Bronchial epithelial cell (primary cell): ENCODE measurements at regions not wholly inside any gene's neighbourhood (a gene's known extent, or its start where the extent isn't known, plus 50 kb on each side); places are given as distances from the start of the nearest gene placed in this dataset.

ENCODE experiments used
- DNase-seq: peaks from one replicate; pipeline ENCODE4 v3.0.0-alpha.2; 2010; ENCODE audit warnings: low read depth
- FAIRE-seq: peaks from 2 replicates; lab custom pipeline; 2011; peaks lifted over from hg19 to GRCh38; lab: Jason Lieb, UNC
- H3K27me3 ChIP-seq: 2 replicates; pipeline ENCODE4 v1.5.1; 2011; ENCODE audit warnings: low read length; ENCODE audit not compliant: control insufficient read depth, insufficient read depth
- H3K36me3 ChIP-seq: 2 replicates; pipeline ENCODE4 v1.5.1; 2011; ENCODE audit warnings: low read length; ENCODE audit not compliant: control insufficient read depth, insufficient read depth
- H3K4me3 ChIP-seq: 2 replicates; pipeline ENCODE4 v1.5.1; 2011; ENCODE audit warnings: mild to moderate bottlenecking, low read depth, low read length, control low read depth
- CTCF ChIP-seq: IDR thresholded peaks from 2 replicates; pipeline ENCODE4 v1.5.1; 2011; ENCODE audit warnings: mild to moderate bottlenecking, moderate library complexity, low read length, control low read depth, inconsistent platforms; ENCODE audit not compliant: insufficient read depth, severe bottlenecking

- TF ChIP-seq CTCF: no peak
- H3K27me3 ChIP-seq: no peaks in the 10 kb centered on the region
- FAIRE-seq (no peak), DNase-seq (no peak)
- H3K36me3 ChIP-seq: no peaks in the 10 kb centered on the region
- H3K4me3 ChIP-seq: no peak overlapping the region
Measured at GRCh38 chr2:225891013-225891412, 491.5 kb downstream of the NYAP2 start.

- FAIRE-seq (no peak), DNase-seq (peak; percentile 72)
- peak; percentile 62 for TF ChIP-seq CTCF
- no peaks in the 10 kb centered on the region for H3K36me3 ChIP-seq
- no peak overlapping the region for H3K4me3 ChIP-seq
- H3K27me3 ChIP-seq: no peaks in the 10 kb centered on the region
Measured at GRCh38 chr2:225889452-225889851, 489.9 kb downstream of the NYAP2 start.

GRCh38 chr2:225867071-225867470 lies 467.6 kb downstream of the NYAP2 start:
- no peaks in the 10 kb centered on the region for H3K27me3 ChIP-seq
- no peak overlapping the region for H3K4me3 ChIP-seq
- FAIRE-seq: no peak
- H3K36me3 ChIP-seq: no peaks in the 10 kb centered on the region
- no peak for TF ChIP-seq CTCF
- DNase-seq: no peak

GRCh38 chr2:225865468-225865867 lies 466.0 kb downstream of the NYAP2 start:
- peak; percentile 10 for DNase-seq
- no peak overlapping the region for H3K4me3 ChIP-seq
- no peak for FAIRE-seq
- TF ChIP-seq CTCF: no peak
- H3K36me3 ChIP-seq: no peaks in the 10 kb centered on the region
- no peaks in the 10 kb centered on the region for H3K27me3 ChIP-seq

GRCh38 chr2:225864394-225864793 lies 464.9 kb downstream of the NYAP2 start:
- H3K4me3 ChIP-seq: no peak overlapping the region
- TF ChIP-seq CTCF: no peak
- DNase-seq (no peak), FAIRE-seq (no peak)
- no peaks in the 10 kb centered on the region for H3K27me3 ChIP-seq
- no peaks in the 10 kb centered on the region for H3K36me3 ChIP-seq

- H3K36me3 ChIP-seq: no peaks in the 10 kb centered on the region
- H3K27me3 ChIP-seq: no peaks in the 10 kb centered on the region
- DNase-seq (no peak), FAIRE-seq (no peak)
- TF ChIP-seq CTCF: no peak
- H3K4me3 ChIP-seq: no peak overlapping the region
Measured at GRCh38 chr2:225842939-225843338, 443.4 kb downstream of the NYAP2 start.
